AG10803 (cell line): ENCODE measurements at regions not wholly inside any gene's neighbourhood (a gene's known extent, or its start where the extent isn't known, plus 50 kb on each side); places are given as distances from the start of the nearest gene placed in this dataset.

ENCODE experiments used
- DNase-seq: peaks from one replicate; pipeline ENCODE4 v3.0.0; 2010; ENCODE audit warnings: low read depth
- H3K4me3 ChIP-seq: 2 replicates; pipeline ENCODE4 v1.5.1; 2011; ENCODE audit warnings: mild to moderate bottlenecking, low read length, control low read depth
- TF ChIP-seq, protein P1 (sequence below): conservative IDR thresholded peaks from 2 replicates; pipeline ENCODE4 v1.5.1; 2011; ENCODE audit warnings: mild to moderate bottlenecking, low read length, control low read depth, inconsistent platforms

DNA sequence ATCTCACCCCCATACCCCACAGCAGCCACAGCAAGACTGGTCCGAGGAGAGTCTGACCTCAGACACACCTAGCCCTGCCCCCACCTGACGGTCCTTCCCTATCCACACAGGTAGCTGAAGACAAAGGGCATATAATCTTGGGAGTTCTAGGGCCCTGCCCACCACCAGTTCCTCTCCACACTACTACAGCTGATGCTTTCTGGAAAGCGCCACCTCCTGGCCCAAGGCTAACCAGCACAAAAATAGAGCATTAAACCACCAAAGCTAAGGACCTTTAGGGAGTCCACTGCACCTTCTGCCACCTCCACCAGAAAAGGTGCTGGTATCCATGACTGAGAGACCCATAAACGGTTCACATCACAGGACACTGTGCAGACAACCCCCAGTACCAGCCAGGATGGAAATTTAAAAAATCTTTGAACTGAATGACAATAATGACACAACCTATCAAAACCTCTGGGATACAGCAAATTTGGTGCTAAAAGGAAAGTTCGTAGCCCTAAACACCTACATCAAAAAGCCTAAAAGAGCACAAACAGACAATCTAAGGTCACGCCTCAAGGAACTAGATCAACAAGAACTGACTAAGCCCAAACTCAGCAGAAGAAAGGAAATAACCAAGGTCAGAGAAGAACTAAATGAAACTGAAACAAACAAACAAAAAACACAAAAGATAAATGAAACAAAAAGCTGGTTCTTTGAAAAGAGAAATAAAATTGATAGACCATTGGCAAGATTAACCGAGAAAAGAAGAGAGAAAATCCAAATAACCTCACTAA, 122.1 kb upstream of the TPRG1 start:
- TF ChIP-seq, protein P1, sequence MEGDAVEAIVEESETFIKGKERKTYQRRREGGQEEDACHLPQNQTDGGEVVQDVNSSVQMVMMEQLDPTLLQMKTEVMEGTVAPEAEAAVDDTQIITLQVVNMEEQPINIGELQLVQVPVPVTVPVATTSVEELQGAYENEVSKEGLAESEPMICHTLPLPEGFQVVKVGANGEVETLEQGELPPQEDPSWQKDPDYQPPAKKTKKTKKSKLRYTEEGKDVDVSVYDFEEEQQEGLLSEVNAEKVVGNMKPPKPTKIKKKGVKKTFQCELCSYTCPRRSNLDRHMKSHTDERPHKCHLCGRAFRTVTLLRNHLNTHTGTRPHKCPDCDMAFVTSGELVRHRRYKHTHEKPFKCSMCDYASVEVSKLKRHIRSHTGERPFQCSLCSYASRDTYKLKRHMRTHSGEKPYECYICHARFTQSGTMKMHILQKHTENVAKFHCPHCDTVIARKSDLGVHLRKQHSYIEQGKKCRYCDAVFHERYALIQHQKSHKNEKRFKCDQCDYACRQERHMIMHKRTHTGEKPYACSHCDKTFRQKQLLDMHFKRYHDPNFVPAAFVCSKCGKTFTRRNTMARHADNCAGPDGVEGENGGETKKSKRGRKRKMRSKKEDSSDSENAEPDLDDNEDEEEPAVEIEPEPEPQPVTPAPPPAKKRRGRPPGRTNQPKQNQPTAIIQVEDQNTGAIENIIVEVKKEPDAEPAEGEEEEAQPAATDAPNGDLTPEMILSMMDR: no peak
- no peak for DNase-seq
- H3K4me3 ChIP-seq: no peak overlapping the region

DNA sequence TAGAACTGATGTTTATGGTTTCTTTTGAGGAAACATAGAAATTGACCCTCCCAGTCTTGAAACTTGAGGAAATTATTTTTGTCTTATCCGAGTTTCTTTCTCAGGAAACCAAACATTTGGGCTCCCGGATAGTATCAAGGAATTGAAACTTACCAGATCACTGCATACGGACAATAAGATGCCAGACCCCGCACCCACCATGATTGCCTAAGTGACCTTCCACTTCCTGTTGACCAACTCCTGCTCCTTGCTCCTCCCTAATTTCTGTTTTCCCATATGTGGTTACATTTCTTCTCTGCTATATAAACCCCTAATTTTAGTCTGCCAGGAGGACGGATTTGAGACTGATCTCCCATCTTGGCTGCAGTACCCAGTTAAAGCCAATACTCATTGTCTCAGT, 118.4 kb upstream of the TPRG1 start:
- no peak overlapping the region for H3K4me3 ChIP-seq
- TF ChIP-seq, protein P1: no peak
- no peak for DNase-seq

DNA sequence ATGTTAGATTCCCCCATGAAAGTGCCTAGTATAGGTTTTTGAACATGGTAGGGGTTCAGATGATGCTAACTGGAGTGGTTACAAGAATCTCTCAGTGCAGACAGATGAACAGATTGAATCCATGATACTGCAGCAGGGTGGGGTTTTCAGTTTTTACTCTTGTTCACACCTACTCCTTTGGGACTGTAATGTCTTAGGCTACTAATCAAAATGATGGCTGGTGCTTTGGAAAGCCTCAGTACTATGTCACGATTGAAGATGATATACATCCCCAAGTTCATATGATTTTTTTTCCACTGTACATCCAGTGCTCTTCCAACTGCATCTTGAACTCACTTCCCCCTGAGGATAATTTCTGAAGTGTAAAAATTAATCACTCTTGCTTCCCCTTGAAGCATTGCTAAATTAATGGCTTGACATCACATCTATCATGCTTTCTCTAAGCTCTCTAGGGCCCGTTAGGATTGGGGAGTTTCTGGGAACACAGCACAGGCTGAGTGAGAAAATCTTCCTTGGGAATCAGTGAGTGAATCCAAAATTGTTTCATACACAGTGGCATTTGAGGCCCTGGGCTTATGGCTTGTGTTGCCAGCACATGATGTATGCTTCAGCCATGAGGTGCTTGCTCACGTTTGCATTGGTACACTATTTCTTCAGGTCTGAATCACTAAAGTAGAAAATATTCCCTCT, 115.0 kb upstream of the TPRG1 start:
- TF ChIP-seq, protein P1: no peak
- H3K4me3 ChIP-seq: no peak overlapping the region
- no peak for DNase-seq

DNA sequence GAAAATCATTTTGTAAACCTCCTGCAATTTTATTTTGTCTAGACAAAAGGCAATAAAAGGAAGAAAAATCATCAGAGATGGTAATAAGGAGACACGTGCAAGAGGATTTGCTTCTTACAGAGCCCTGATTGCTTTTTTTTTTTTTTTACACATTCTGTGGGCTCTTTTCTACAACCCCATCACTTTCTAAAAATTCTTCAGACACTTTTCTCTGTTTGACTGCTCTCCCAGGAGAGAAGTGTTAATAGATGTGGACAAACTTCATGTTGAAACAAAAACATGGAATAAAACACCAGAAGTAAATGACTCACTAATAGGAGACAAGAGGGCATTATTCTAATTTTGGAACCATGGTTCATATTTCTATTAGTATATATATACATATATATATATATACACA, 114.4 kb upstream of the TPRG1 start:
- TF ChIP-seq, protein P1: no peak
- H3K4me3 ChIP-seq: no peak overlapping the region
- DNase-seq: no peak

DNA sequence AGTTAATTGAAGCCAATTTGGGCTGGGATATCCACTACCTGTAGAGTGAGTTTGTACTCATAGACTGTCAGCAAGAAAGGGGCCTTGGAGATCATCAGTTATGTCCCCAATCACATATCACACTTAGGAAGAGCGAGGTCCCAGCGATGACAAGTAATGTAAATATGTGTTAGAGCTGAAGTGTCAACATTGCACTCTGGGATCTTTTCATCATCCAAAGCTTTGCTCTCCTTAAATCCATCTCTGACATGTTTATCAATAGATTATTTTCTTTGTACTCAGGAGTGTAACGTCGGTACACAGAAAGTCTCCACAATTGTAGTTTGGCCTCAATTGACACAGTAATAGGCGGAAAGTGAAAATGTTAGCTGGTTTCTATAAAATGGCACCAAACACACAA, 113.7 kb upstream of the TPRG1 start:
- no peak for DNase-seq
- no peak overlapping the region for H3K4me3 ChIP-seq

DNA sequence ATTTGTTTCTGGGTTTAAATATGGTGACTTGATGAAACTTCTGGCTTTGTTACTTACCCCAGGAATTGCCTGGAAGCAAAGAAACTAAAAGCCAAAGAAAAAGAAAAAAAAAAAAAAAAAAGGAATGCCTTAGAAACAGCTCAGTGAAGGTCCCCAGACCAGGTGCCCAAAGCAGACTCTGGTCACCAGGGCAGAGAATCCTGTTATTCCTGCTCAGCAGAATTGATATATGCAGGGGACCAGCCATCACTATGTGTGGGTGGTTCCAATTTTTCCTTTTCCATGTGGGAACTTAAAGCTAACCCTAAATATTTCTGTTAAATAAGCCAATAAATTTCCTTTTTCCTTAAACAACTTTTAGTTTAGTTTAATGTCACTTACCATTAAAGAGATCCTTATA, 100.8 kb upstream of the TPRG1 start:
- no peak for DNase-seq
- TF ChIP-seq, protein P1: no peak
- H3K4me3 ChIP-seq: no peak overlapping the region

More for the DNA sequence above, 113.7 kb upstream of the TPRG1 start:
- TF ChIP-seq, protein P1: no peak

DNA sequence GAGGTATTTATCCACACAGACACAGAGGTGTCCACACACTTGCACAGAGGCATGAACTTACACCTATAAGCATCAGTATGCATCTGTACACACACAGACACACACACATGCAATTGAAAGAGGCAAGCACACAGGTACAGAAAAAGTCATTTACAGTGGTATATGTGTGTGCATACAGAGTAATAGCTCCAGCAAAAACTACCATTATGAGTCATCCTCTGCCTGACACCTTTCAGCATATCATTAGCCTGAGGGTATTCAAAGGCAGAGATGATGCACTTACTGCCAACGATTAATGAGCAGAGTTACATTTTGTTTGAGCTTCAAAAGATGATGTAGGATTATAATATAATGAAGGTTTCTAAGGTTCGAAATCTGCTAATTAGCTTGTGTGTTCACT, 100.3 kb upstream of the TPRG1 start:
- TF ChIP-seq, protein P1: no peak
- no peak for DNase-seq
- no peak overlapping the region for H3K4me3 ChIP-seq
